Body of pancreas (tissue), 4 donors: ENCODE measurements at regions not wholly inside any gene's neighbourhood (a gene's known extent, or its start where the extent isn't known, plus 50 kb on each side); places are given as distances from the start of the nearest gene placed in this dataset.
A peak's percentile ranks its signal among the peaks of the same experiment; 100 is the strongest.

ENCODE experiments used
- ATAC-seq: fragments of 150-250 bp; one replicate; pipeline ENCODE4 v1.9.1; 2016
- DNase-seq, 4 donors: peaks; one replicate each; pipeline ENCODE4 v3.0.0-alpha.2; 2019
- H3K27ac ChIP-seq, 4 donors: fragments of 200-600 bp; sonication (generic); 1 replicate in 3 of 4; 2 replicates in 1 of 4; pipeline versions ENCODE4 v1.5.1 to v1.6.1; 2016 to 2019; ENCODE audit warnings: mild to moderate bottlenecking in 1 of 4, mixed read lengths in 1 of 4, moderate library complexity in 1 of 4
- H3K27me3 ChIP-seq, 2 donors: fragments of 200-600 bp; sonication (generic); one replicate each; pipeline ENCODE4 v1.6.0; 2016; ENCODE audit warnings: mild to moderate bottlenecking in 1 of 2
- H3K36me3 ChIP-seq, 2 donors: fragments of 200-600 bp; sonication (generic); replicated peaks in 1 of 2; 2 replicates each; pipeline ENCODE4 v1.5.1; 2016; ENCODE audit warnings: low read depth in 2 of 2; ENCODE audit not compliant: insufficient read depth in 1 of 2
- H3K4me1 ChIP-seq: fragments of 200-600 bp; sonication (generic); one replicate; pipeline ENCODE4 v1.6.0; 2016
- H3K4me3 ChIP-seq, 2 donors: fragments of 200-600 bp; sonication (generic); 1 replicate in 1 of 2; 2 replicates in 1 of 2; pipeline ENCODE4 v1.5.1; 2016 to 2019
- H3K9me3 ChIP-seq, 3 donors: fragments of 200-600 bp; sonication (generic); 1 replicate in 2 of 3; 2 replicates in 1 of 3; pipeline ENCODE4 v1.5.1; 2016
- POLR2A ChIP-seq, 3 donors: fragments of 450-650 bp; IDR thresholded peaks; one replicate each; pipeline ENCODE4 v1.6.1; 2016; ENCODE audit warnings: antibody characterized with exemption in 3 of 3, mild to moderate bottlenecking in 2 of 3
- WGBS, 2 donors: methylation state at CpG; one replicate each; pipeline ENCODE4 v1.1.5; 2017; 5-methylcytosine and 5-hydroxymethylcytosine counted together
- intact Hi-C: fragments of 100-400 bp; cut with DNase I; formaldehyde crosslinking; loops from one replicate; pipeline ENCODE4 v1.15.1; 2023
- TF ChIP-seq, protein P1 (sequence below), 7 experiments: fragments of 450-650 bp in 4 of 7; fragments of 200-600 bp in 3 of 7; sonication (generic) in 3 of 7; IDR thresholded peaks; one replicate each; pipeline ENCODE4 v1.5.1; 2016 to 2019; ENCODE audit warnings: antibody characterized with exemption in 7 of 7

DNA sequence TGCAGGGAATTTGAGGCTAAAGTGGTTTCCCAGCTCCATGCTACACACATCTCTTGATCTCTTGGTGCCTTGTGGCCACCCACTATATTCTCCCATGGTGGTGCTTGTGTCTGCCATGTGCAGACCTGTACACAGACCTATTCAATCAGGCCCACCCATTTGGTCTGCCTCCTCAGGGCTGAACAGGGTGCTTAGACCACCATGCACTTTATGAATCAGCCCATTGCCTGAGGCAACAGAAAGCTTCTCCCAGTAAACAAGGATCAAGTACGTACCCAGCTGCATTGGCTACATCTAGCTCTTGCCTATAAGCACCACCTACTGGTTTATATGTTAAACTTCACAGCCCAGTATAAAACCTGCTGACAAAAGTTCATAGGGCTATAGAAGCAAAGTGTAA, 664.3 kb upstream of the EDIL3 start:
- Histone ChIP-seq H3K4me3 (no peak overlapping the region), H3K27me3 (no peaks in the 10 kb centered on the region), H3K4me1 (no peaks in the 10 kb centered on the region), H3K9me3 (no peaks in the 10 kb centered on the region), H3K36me3 (no peaks in the 10 kb centered on the region), H3K27ac (no peak overlapping the region)
- intact Hi-C loops, result no loop called here
- no peak for DNase-seq
- TF ChIP-seq, protein P1, sequence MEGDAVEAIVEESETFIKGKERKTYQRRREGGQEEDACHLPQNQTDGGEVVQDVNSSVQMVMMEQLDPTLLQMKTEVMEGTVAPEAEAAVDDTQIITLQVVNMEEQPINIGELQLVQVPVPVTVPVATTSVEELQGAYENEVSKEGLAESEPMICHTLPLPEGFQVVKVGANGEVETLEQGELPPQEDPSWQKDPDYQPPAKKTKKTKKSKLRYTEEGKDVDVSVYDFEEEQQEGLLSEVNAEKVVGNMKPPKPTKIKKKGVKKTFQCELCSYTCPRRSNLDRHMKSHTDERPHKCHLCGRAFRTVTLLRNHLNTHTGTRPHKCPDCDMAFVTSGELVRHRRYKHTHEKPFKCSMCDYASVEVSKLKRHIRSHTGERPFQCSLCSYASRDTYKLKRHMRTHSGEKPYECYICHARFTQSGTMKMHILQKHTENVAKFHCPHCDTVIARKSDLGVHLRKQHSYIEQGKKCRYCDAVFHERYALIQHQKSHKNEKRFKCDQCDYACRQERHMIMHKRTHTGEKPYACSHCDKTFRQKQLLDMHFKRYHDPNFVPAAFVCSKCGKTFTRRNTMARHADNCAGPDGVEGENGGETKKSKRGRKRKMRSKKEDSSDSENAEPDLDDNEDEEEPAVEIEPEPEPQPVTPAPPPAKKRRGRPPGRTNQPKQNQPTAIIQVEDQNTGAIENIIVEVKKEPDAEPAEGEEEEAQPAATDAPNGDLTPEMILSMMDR (IDR thresholded peaks at IDR 0.05), result peak in 1 of 7 experiments; percentile 23
- TF ChIP-seq POLR2A (IDR thresholded peaks at IDR 0.05), result no peak
- 0 to 10% methylated on average over 1 of the region's 1 CpG for WGBS, 2 donors
- ATAC-seq, result no peak

DNA sequence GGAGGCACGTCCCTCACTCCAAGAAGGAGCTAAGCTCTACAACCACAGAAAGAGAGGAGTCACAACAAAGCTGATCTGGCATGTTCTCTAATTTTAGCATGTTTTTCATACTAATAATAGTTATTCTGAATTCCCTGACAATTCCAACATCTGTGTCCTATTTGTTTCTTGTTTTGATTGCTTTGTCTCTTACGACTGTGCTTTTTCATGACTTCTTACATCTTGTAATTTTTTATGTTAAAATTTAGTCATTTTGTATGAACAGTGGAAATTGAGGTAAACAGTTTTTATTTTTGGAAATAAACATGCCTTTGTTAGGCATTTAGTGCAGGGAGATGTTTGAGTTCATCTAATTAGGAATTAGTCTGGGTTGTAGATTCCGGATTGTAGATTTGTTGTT, 668.1 kb upstream of the EDIL3 start:
- H3K27me3 ChIP-seq, result no peaks in the 10 kb centered on the region
- H3K4me3 ChIP-seq, result no peak overlapping the region
- no peaks in the 10 kb centered on the region for H3K9me3 ChIP-seq
- intact Hi-C loops, result no loop called here
- WGBS, 2 donors, result 71 to 76% methylated on average over 3 of the region's 3 CpGs
- ATAC-seq (no peak), DNase-seq (no peak)
- H3K36me3 ChIP-seq, result no peaks in the 10 kb centered on the region
- no peak for TF ChIP-seq POLR2A (IDR thresholded peaks at IDR 0.05)
- TF ChIP-seq, protein P1 (IDR thresholded peaks at IDR 0.05), result no peak
- H3K4me1 ChIP-seq, result no peaks in the 10 kb centered on the region
- H3K27ac ChIP-seq, result no peak overlapping the region

DNA sequence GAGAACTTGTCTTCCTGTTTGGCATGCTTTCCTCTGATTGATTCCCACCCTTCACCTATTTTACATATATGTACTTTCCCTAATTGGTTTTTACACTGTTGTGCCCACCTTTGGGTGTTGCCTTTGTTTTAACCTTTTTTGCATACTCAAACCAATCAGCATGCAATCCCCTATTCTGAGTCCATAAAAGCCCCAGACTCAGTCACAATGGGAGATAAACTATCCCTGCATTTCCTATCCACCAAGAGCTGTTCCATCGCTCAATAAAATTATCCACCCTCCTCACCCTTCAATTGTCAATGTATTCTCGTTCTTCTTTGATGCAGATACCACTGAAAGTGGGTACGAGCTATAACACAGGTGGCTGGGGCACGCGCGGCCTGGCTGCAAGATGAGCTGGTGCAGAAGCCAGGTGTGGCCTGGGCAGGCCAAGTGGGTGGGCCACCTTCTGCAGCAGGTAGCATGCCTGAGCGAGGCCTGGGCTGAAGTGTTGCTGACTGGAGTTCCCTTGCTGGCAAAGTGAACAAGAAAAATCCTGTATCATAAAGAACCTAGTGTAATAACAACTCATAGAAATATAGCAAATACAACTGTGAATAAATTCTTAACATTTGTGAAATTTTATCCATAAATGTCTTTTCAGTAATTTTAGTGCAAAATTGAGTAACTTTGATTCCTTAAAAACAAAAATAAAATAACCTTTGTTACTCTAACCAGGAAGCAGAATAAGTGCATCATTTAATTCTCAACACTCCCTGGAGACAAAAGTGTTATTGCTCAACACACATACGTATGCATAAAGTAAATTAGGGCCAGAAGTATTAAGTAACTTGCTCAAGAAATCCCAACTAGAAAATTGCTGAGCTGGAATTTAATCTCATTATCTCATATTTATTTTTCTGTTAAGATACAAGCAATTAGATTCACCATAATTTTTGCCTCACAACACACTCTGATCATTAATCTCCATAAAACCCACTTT, 685.3 kb upstream of the EDIL3 start:
- DNase-seq (no peak), ATAC-seq (no peak)
- intact Hi-C loops, result no loop called here
- no peak overlapping the region for H3K4me3 ChIP-seq
- no peaks in the 10 kb centered on the region for H3K9me3 ChIP-seq
- no peaks in the 10 kb centered on the region for H3K27me3 ChIP-seq
- TF ChIP-seq, protein P1 (IDR thresholded peaks at IDR 0.05), result no peak
- TF ChIP-seq POLR2A (IDR thresholded peaks at IDR 0.05), result no peak
- no peak overlapping the region for H3K27ac ChIP-seq
- H3K4me1 ChIP-seq, result no peaks in the 10 kb centered on the region
- 78 to 81% methylated on average over 8 of the region's 8 CpGs for WGBS, 2 donors
- H3K36me3 ChIP-seq, result no peaks in the 10 kb centered on the region

DNA sequence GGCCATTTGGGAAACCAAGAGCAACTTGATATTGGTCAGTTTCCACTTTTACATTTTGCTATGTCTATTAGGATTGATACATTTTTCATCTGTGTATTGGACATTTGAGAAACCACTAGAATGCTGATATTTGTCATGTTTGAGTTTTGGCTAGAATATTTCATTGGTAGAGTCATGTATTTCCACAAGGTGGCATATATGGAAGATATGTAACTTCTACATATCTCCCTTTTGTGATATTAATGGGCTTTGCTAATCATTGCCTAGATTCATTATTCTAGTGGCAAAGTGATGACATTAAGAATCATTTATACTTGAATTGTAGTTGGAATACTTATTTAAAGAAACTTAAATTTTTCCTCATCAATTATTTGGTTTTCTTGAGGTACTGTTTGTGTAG, 692.9 kb upstream of the EDIL3 start:
- Histone ChIP-seq H3K4me1 (no peaks in the 10 kb centered on the region), H3K27ac (no peak overlapping the region), H3K9me3 (no peaks in the 10 kb centered on the region), H3K27me3 (no peaks in the 10 kb centered on the region), H3K36me3 (no peaks in the 10 kb centered on the region), H3K4me3 (no peak overlapping the region)
- ATAC-seq, result no peak
- intact Hi-C loops, result no loop called here
- TF ChIP-seq POLR2A (IDR thresholded peaks at IDR 0.05), result no peak
- TF ChIP-seq, protein P1 (IDR thresholded peaks at IDR 0.05), result no peak
- DNase-seq, result no peak

DNA sequence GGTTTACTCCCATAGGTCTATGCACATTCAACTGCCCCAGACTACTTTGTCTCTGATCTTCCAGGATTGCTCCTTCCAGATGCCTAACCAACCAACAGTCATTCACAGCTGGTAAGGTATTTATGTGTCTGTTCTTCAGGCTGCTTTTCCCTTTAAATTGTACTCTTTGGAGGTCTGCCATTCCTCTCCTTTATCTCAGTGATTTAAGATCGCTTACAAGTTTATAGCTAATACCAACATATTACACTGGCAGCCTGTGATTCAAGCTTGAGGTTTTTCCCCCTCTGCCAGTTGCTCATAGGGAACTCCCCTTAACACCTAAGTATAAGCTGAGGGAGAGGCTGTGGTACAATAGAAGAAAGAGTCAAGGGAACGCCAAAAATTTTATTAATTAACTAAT, 711.7 kb upstream of the EDIL3 start:
- no peaks in the 10 kb centered on the region for H3K9me3 ChIP-seq
- no peaks in the 10 kb centered on the region for H3K27me3 ChIP-seq
- no peak for DNase-seq
- 43 to 56% methylated on average over 2 of the region's 2 CpGs for WGBS, 2 donors
- intact Hi-C loops, result no loop called here
- no peak for ATAC-seq
- no peak overlapping the region for H3K4me3 ChIP-seq
- no peaks in the 10 kb centered on the region for H3K4me1 ChIP-seq
- TF ChIP-seq, protein P1 (IDR thresholded peaks at IDR 0.05), result no peak
- no peak for TF ChIP-seq POLR2A (IDR thresholded peaks at IDR 0.05)
- no peak overlapping the region for H3K27ac ChIP-seq
- H3K36me3 ChIP-seq, result no peaks in the 10 kb centered on the region
